GM19240 (cell line): ENCODE measurements at regions not wholly inside any gene's neighbourhood (a gene's known extent, or its start where the extent isn't known, plus 50 kb on each side); places are given as distances from the start of the nearest gene placed in this dataset.
"Not testable (repeated sequence)": the region's sequence is repeated elsewhere in the genome, so short reads cannot be mapped to it uniquely, and the experiment has no call there.

Source experiments
- DNase-seq: peaks from one replicate; pipeline ENCODE4 v3.0.0; 2011; ENCODE audit warnings: low spot score; ENCODE audit not compliant: insufficient read length

DNA sequence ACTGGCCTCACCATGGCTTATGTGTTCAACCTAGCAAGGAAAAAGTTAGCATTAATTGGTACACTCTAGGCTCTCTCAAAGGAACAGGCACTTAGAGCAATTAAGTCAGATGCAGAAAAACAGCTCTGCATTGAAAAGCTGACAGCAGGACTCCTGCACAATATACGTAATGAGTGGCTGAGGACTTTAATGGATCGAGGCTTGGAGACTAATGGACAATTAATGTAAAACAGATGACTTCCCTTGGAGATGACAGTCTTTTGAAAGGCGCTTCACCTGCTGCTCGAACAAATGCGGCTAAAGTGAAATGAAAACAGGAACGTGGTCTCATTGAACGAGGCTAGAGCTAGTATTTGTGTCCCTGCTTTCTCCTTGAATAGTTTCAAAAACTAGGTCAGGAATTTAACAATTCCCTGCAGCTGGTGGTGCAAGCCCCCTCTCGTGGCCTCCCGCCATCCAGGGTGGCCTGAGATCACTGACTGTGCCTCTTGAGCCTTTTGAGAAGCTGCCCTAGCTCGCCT, 137.1 kb downstream of the ELOVL4 start:
- no peak for DNase-seq

DNA sequence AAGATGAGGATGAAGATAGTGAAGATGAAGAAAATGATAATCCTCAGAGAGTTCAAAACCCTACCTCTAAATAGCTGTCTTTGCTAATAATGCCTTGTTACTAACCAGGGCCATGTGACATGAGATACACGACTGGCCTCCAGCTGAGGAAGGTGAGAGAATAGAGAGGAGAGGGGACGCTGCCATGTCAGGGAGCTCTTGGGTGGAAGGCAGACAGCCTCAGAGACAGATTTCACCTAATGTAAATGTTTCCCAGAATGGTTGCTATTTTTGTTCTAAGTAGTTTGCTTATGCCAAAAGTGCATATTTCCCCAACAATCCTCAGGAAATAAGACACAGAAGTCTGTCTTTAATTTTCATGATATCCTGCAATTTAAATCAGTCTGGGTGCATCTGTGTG, 138.4 kb downstream of the ELOVL4 start:
- DNase-seq = no peak

DNA sequence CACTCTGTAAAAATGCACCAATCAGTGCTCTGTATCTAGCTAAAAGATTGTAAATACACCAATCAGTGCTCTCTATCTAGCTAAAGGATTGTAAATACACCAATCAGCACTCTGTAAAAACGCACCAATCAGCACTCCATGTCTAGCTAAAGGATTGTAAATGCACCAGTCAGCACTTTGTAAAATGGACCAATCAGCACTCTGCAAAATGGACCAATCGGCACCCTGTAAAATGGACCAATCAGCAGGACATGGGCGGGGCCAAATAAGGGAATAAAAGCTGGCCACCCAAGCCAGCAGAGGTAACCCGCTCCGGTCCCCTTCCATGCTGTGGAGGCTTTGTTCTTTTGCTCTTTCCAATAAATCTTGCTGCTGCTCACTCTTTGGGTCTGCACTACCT, 140.7 kb downstream of the ELOVL4 start:
- DNase-seq = not testable (repeated sequence)

DNA sequence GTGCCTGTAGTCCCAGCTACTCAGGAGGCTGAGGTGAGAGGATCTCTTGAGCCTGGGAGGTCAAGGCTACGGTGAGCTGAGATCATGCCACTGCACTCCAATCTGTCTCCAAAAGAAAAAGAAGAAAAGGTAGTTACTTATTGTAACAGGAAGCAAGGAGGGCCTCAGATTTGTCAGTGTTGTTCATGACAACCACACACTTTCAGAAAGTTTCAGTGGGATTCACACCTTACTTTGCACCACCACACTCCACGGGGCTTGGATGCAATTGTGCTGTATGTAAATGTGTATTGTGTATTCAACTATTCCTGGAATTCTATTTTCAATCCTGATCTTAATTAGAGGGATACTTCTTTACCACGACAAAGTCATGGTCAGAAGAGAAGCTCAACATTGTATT, 142.6 kb downstream of the ELOVL4 start:
- no peak for DNase-seq

DNA sequence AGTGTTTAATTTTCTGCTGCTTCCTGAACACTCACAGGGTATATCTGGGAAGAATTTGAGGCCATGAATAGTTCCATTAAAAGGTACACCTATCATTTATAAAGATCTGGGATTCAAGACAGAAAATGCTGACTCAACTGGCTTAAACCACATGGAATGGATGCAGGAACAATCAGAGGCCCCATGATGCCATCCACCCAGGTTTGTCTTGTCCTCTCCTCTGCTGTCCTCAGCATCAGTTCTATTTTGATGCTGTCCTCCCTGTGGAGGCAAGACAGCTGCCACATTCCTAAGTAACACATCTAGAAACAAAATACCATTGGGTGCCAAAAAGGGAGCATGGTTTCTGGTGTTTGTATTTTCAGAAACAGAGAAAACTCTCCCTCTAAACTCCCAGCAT, 143.4 kb downstream of the ELOVL4 start:
- DNase-seq = no peak

DNA sequence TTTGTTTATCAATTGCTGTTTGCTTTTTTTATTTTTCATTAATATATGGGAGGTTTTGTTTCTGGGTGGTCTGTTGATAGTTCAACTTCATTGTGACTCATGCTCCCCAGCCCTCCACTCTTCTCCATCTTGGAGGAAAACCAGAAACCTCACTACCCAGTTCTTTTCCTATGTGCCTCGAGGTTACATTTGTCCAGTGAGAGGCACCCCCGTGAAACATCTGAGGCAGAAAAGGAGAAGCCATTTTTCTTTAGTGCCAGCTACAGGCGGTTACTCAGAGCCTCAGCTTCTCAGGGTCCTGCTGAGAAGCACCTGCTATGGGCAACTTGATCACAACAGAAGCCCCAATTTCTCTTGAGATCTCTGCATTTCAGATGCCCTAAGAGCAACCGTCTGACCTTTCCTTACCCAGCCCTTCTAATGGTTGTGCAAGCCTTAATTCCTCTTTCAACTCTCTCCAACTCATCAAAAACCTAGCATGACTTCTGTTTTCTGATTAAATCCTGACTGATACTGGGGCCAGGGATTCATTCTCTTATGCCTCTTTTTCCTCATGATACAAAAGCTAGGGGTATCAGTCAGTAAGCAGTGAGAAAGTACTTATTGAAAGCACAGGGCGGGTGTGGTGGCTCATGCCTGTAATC, 144.6 kb downstream of the ELOVL4 start:
- no peak for DNase-seq

DNA sequence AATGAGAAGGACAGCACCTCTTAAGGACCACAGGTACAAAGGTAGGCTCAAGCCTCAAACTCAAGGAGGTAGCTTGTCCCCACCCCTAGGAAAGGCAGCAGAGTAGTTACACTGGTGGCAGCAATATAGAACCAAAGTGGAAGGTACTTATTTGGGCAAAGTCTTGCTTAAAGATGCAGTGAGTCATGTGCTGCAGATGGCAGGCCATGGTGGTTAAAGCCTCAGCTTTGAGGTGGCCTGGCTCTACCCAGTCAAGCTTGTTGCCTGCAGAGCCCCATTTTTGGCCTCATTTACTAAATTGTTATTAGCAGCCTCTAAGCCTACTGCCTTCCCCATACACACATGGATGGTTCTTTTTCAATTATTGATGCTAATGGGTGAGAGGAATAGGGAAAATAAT, 146.0 kb downstream of the ELOVL4 start:
- DNase-seq = no peak

DNA sequence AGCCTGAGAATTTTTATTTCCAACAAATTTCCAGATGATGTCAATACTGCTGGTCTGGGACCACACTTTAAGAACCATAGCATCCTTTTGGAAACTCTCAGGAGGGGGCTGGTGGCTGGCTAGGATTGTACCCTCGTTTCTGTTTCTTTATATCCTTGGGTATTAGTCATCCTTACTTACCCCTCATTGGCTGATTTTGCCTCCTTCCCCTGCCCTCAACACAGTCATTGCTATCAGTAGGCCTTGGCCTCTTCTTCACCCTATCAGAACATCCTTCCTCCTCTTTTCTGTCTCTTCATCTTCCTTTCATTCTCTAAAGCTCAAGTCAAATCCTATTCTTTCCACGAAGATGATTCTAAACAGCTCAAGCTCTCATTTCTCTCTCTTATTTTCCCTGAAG, 148.5 kb downstream of the ELOVL4 start:
- no peak for DNase-seq

DNA sequence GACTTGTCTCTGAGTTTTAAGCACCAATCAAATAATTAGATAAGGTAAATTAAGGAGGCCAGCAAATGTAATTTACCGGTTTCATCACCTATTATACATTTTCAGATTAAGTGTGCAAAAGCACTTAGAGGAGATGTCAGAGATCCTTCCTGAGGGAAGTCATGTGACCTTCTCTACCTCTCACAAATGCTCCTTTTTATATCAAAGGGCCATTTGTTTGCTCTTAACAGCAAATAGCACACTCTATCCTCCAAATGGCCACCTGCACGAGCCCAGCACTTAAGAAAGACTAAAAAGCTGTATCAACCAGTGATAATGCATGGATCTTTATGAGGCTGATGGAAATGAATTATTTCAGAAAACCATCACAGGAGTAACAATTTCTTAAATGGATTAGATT, 149.4 kb downstream of the ELOVL4 start:
- no peak for DNase-seq

DNA sequence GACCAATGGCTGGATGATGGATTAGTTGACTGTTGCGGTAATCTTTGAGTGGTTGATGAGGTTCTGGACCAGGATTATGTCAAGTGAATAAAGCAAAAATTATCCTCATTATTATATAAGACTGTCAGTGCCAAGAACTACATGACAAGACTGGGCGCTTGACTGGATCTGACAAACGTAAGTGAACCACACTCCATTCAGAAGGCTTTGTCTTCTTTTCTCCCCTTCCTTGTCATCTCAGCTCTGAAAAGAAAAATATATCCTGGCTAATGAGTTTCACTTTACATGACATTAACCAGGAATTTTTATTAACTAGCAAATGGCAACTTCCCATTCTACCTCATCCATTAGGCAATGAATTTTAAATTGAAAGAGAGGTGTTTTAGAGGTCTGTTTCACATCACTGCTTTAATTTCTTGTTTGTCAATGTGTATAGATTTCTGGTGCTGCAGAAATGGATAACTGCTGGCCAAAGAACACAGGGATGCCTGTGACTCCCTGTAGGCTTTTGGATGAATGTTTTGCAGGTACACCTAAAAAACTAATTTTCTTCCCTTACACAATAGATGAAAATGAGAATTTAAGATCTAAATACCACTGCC, 150.1 kb downstream of the ELOVL4 start:
- no peak for DNase-seq

DNA sequence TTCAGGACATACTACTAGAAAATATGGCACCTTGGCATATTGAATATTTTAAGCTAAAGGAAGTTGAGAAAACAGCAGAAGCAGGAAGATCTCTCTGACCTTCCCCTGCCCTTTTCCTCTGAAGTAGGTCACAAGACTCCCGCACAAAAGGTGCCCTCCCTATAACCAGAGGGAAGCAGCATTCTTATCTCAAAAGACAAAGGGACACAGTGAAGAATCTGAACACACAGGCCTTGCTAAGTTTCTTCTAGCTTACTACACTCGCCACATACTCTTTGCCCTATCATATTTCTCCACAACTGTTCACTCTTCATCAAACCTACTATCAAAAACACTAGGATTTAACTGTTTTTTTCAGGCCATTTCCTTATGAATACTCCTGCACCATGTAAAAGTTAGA, 151.2 kb downstream of the ELOVL4 start:
- DNase-seq = no peak

DNA sequence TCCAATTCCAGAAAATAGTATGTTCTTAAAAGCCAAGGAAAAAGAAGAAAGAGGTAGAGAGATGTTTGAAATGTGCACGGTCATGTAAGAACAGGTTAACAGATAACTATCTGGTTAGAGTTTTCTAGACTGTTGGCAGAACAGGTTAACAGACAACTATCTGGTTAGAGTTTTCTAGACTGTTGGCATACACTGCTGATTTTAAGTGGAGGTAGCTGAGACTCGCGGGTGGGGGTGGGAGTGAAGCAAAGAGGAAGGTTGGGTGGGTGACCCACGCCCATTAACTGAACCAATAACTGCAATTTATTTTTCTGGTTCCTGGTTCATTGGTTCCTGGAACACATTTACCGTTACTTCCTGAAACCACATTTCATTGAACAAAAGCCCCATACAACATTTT, 157.5 kb downstream of the ELOVL4 start:
- no peak for DNase-seq

DNA sequence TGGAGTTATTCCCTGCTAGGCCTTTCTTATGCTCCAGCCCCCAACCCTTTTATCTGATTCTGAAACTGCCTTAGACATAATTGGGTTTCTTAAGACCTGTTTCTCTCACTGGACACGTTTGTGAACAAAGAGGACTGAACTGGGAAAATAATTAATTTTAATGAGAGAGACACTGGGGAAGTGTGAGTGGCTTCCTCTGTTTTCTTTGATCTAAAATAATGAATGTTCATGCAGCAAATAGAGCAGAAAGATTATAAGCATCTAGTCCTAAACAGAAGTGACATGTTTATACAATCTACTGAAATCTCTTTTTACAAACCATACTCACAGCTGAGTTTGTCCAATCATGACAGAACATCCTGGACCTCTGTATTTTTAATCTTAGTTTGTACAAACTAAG, 157.6 kb downstream of the SH3BGRL2 start:
- DNase-seq = no peak

DNA sequence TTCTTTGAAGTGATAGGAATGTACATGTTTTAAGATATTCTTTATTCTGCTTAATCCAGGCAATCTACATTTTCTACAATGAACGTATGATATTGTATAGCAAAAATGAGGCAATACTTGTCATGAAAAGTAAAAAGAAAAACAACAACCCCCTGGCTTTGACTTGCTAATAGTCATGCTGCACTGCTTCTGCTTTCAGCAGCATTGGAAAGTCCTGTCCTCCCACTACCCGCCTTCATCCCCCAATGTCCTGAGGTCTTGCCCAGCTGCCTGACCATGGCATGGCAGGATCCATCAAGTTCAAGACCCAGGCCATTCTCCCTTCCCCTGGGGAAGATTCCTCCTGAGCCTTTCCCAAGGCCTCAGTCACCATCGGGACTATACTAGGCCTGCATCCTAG, 156.5 kb downstream of the SH3BGRL2 start:
- DNase-seq = no peak

DNA sequence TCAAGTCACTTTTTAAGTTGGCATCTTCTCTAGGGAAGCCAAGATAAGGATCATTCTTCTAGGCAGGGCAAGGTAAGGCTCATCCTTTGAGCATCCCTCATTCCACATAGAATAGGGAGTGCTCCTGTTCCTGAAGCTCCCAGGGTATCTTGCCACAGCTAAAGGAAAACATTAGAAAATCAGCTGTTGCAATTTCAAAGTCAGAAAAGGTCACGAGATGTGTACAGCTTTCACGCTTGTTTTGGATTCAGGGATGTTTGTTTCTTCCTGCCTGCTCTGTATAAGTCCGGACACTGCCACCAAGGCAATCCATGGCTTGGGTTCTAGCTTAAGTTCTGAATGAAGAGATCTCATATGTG, 153.2 kb downstream of the SH3BGRL2 start:
- no peak for DNase-seq

DNA sequence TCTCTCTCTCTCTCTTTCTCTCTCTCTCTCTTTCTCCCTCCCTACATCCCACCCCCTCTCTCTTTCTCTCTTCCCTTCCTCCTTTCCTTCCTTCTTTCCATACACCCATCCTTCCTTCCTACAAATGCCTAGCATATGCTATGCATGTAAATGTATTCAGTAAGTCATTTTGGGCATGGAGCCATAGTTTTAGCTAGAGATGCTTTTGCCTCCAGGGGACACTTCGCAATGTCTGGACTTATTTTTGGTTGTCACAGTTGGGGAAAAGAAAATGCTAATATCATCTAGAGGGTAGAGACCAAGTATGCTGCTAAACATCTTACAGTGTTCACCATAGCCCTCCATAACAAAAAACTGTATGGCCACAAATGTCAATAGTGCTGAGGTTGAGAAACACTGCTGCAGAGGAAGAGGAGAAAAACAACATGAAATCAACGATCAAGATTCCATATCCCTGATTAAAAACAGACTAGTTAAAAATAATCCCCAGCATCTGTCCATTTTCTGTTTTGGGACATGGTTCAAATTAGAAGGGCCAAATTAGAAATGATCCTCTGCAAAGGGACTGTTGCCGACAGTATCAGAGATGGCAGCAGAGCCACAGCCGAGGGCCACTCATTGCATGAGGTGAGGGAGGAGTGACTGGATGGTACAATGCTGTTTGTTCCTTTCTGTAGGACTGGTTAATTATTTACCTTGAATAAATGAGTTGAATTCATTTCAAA, 152.7 kb downstream of the SH3BGRL2 start:
- no peak for DNase-seq

DNA sequence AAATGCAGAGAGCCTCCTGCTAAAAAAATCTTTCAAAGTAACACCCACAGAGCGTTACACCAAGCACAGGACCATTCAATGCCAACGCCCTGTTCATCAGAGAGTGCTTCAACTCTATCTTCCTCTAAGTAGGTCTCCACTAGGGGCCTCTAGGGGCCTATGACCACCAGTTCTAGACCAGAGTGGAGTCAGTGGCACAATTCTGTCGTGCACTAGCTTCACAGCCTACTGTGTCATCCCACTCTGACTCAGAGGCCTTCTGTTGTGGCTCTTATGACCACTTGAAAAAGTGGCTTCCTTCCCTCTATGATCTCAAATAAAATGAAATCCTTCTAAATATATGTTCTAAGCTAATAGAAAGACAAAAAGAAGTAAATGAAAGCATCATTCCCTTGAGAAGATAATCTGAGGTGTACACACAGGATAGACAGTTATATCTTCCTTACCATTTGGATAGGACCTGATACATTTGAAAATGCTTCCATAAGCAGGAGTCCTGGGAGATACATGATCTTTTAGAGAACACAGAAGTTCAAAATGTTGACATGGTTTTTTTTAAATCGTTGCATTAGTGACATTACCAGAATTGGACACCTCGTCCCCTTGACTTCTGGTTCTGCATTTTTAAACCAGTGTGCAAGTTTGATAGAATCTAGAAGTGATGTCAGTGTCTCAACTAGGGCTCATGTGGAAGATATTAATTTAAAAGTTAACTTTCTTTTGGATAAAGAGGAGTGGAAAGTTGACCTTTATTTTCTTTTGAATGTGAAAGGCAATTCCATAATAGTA, 151.9 kb downstream of the SH3BGRL2 start:
- DNase-seq = no peak

DNA sequence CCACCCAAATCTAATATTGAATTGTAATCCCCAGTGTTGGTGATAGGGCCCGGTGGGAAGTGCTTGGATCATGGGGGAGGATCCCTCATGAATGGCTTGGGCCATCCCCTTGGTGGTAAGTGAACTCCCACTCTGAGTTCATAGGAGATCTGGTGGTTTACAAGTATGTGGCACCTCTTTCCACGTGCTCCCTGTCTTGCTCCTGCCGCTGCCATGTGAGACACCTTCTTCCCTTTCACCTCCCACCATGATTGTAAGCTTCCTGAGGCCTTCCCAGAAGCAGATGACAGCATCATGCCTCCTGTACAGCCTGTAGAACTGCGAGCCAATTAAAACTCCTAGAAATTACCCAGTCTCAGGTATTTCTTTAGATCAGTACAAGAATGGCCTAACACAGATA, 150.8 kb downstream of the SH3BGRL2 start:
- no peak for DNase-seq

DNA sequence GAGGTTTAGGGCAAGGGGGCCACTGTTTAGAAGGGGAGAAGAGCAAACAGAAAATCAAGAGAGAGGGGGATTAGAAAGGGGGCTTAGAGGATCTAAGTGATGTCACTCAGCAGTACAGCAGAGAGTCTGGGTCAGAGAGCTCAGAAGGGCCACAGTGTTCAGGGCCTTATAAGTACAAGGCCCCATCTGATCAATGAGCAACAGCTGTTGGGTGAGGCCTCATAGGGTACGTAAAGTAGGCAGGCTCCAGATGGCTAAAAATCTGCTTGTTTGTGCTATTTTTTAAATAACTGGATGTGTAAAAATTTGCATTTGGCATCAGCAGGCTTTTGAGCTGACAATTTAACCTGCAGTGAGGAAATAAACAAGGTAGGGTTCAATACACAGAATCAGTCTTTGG, 149.8 kb downstream of the SH3BGRL2 start:
- no peak for DNase-seq

DNA sequence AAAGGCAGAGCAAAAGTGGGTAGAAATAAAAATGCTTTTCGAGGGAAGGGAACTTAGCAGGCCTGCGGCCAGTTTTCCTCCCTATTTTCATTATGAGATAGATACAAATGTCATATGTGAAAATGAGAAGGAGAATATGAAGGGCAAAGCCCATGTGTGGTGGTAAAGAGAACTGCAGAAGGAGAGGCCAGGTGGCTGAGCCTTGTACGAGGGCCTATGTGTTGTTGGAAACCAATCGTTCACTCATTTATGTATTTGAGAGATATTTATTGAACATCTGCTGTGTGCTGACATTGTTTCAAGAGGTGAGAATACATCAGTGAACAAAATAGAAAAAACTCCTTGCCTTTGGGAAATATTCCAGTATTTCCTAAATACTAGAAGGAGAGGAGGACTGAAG, 147.7 kb downstream of the SH3BGRL2 start:
- DNase-seq = no peak

DNA sequence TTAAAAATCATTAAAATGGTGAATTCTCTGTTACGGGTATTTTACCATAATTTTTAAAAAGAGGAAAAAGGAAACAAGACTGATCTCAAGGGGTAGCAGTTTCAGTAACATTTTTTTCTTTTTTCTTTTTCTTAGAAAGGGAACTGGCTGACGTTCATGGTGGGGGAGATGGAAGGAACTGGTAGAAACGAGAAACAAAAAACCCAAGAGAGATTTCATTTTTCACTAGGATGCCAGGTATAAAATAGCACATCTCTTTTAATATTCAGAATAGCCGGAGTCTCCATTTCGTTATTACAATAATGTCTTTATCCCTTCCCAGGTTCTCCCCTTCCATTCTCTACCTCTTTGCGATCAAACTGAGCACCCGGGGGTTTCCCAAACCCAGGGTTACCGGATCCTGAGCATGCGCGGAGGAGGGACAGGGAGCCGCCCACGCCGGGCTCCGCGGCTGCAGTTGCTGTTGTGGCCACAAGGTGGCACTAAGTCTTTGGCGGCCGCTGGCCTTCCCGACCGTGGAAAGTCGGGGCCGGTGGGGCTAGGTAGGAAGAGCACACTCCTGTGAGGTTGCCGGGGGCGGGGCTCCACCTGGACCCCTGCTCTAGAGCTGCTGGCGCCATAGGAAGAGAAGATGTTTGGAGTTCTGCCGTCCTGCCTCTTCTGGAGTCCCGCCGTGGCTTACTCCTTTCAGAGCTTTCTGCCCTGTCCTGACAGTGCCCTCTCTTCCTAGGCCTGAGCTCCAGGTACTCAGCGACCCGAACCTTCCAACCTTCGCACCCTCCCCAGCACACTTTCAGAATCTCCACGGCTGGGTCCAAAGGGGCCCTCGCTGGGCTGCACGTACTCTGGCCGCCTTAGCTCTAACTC, 146.8 kb downstream of the SH3BGRL2 start:
- peak; percentile 69 for DNase-seq
